ENCODE measurements at regions not wholly inside any gene's neighbourhood (a gene's known extent, or its start where the extent isn't known, plus 50 kb on each side); places are given as distances from the start of the nearest gene placed in this dataset.

DNA sequence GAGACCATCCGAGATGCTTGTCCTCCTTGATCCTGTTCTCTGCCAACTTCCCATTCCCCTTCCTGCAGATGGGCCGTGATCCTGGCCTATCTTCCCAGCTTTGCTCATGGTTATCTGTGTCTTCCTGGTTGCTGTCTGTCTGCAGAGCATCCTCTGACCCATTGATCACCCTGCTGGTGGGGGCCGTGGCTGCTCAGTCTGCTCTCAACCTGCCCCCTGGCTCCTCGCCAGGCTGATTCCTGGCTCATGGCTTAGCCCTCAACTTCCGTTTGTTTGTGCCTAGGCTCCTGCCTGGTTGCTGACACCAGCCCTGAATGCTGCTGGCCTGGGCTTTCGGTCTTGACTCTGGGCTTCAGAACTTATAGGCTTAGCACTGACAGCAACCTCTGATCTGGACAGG, 67.1 kb upstream of the SMIM15 start:
- TF ChIP-seq CTCF (IDR thresholded peaks at IDR 0.05; ENCODE audit: low read depth, low read length) = no peak
- TF ChIP-seq, protein P1, sequence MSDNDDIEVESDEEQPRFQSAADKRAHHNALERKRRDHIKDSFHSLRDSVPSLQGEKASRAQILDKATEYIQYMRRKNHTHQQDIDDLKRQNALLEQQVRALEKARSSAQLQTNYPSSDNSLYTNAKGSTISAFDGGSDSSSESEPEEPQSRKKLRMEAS (IDR thresholded peaks at IDR 0.05; ENCODE audit: low read depth, low read length) = no peak
- no peak for TF ChIP-seq MYC (IDR thresholded peaks at IDR 0.05; ENCODE audit: low read depth, low read length)
- TF ChIP-seq POLR2A (IDR thresholded peaks at IDR 0.05; ENCODE audit: extremely low read depth, insufficient read length) = no peak
